ENCODE measurements at regions not wholly inside any gene's neighbourhood (a gene's known extent, or its start where the extent isn't known, plus 50 kb on each side); places are given as distances from the start of the nearest gene placed in this dataset.
A peak's percentile ranks its signal among the peaks of the same experiment; 100 is the strongest.

GRCh38 chr16:17817943-17818342, 347.2 kb upstream of the XYLT1 start:
- DNase-seq: no peak

DNA sequence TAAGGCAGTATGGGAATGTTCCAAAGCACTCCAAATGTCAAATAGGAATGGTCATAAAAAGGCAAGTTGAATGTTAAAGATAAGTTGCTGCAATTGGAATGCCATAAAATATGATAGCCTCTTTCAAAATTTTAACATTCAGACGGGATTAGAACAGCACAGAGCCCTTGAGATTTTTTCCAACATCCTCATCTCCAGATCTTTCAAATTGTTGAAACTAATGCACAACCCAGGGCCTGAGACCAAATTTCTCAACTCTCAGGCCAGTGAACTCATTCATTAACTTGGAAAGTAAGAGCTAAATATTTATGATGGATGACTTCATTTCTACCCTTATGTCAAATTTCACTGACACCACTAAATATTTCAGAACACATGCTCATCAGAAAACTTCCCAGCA, 346.5 kb upstream of the XYLT1 start:
- DNase-seq: no peak

GRCh38 chr16:17812771-17813170, 342.0 kb upstream of the XYLT1 start:
- no peak for DNase-seq

- peak in 1 of 56 donors; percentile 9 for DNase-seq
Observed at GRCh38 chr16:17804857-17805256, 334.1 kb upstream of the XYLT1 start.

GRCh38 chr16:17803625-17804410, 333.1 kb upstream of the XYLT1 start:
- no peak for DNase-seq

DNA sequence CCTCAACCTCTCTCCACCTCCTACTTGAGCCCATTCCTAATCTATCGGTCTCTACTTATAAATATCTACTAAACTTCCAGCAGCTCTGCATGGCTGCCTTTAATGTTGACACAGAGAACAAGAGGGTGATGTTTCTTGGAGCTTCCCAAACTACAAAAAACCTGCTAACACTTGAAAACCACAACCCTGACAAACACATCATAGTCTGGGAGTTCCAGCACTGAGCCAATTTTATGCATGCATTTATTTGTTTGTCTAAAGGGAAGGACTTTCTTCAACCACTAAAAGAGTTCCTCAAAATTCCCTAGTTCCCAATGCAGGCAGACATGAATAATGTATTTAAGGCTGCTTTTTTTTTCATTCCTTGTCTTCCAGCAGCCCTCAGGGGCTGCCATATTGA, 331.8 kb upstream of the XYLT1 start:
- no peak for DNase-seq

DNA sequence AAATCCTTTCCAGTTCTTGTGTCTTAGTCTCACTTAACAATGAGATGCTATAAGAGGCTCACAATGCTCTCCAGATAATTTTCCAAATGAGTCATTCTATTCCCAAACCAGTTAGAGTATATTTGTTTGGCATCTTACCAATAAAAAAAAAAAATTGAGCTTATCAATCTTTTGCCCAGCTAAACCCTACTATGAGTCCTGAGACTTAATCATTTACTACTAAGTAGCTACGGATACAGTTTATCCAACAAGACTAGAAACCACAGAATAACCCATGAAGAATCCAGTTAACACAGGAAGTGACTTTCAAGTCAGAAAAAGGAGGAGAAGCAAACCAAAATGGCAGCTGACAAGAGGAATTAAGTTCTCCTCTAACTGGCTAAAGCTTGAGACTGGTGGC, 330.3 kb upstream of the XYLT1 start:
- DNase-seq: no peak

GRCh38 chr16:17798716-17799115, 328.0 kb upstream of the XYLT1 start:
- DNase-seq: peak in 6 of 56 donors; percentile 1 to 37 (median 16)

DNA sequence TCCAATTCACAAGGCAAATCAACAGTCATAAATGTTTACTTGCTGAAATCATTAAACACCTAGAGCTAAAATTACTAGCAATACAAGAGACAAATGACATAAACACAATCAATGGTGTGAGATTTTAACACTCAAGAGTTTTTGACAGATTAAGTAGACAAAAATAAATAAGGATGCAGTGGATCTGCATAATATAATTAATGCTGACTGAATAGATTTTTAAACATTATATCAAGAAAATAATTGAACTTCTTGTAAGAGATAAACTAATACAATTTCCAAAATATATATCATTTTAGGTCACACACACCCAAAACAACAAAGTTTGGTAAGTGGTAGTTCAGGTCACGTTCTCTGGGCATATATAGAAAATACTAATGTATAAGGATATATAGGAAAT, 322.6 kb upstream of the XYLT1 start:
- DNase-seq: no peak

DNA sequence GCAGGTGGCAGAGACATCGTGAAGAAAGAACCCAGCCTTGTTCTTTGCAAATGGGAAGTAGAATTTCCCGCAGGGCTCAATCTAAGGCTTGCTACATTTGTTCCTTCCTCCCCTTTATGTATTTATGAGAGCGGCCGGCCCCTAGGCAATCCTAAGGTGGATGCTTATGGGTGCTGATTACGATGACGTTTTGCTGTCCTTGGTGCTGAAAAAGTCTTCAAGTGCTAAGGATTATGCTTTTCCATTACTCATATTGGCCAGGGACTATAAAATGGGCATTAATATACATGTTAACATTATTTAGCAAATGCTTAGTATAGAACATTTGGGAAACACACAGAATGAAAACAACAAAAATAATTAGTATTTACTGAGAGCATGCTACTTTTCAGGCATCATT, 313.3 kb upstream of the XYLT1 start:
- DNase-seq: no peak

DNA sequence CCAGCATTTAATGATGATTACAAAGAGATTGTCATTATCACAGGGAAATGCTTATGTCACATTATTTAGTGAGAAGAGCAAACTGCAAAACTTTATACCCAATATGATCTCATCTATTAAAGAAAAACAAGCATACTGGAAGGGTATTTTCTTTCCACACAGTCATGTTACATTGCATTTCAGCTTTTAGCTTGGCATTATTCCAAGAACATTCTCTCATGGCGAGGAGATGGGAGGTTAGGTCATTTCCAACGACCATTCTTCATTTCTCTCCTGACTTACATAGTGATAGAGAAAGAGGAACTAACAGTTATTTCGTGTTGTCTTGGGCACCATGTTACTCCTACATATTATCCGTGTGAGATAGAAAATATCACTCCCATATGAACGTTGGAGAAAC, 309.4 kb upstream of the XYLT1 start:
- no peak for DNase-seq

GRCh38 chr16:17777408-17777863, 306.7 kb upstream of the XYLT1 start:
- no peak for DNase-seq

DNA sequence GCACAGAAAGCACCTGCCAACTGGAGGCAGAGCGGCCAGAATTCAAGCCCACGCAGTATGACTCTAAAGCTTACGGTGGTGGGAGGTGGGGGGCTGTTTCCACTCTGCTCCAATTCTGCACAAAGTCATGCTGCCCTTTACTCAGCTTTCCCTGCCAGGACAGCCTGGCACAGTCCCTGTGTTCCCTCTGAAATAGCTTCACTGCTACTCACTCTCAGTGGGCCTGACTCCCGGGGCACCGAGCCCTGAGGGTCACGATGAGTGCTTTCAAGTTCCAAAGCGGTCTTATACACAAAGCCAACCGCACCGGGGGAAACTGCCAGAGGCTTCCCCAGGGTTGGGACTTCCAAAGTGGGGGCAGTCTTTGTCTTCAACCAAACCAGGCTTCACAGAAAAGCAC, 306.1 kb upstream of the XYLT1 start:
- DNase-seq: peak in 39 of 56 donors; percentile 7 to 81 (median 31)

DNA sequence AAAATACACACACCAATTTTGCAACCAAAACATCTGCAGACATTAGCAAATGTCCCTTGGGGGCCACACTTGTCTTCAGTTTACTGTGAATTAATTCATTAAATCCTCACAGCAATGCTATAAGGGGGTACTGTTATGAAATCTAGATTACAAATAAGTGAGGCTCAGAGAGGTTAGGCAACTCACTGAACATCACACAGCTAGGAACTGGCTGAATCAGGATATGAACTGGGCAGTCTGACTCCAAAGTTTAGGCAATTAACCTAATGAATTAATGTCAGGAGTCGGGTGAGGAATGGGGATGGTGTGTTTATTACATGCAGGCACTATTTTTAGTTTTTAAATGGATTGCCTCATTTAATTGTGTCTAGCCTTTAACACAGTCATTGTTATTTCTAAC, 305.7 kb upstream of the XYLT1 start:
- no peak for DNase-seq

DNA sequence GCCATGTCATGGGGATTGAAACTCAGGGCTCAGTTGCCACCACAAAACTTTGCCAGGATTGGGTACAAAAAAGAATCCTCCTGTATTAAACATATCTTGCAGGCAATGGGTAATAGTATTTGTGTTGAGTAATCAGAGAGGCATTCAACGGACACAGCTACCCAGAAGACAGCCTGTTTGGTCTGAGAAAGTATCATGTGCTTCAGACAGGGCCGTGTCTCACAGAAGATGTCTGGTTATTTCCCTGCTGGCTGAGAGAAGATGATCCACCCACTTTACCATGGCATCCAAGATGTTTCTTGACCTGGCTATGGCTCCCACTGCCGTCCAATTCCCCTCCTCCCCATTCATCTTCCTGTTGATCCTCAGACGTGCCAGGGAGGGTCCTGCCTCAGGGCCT, 304.3 kb upstream of the XYLT1 start:
- DNase-seq: no peak

GRCh38 chr16:17773698-17774101, 302.9 kb upstream of the XYLT1 start:
- DNase-seq: peak in 19 of 56 donors; percentile 1 to 54 (median 14)

DNA sequence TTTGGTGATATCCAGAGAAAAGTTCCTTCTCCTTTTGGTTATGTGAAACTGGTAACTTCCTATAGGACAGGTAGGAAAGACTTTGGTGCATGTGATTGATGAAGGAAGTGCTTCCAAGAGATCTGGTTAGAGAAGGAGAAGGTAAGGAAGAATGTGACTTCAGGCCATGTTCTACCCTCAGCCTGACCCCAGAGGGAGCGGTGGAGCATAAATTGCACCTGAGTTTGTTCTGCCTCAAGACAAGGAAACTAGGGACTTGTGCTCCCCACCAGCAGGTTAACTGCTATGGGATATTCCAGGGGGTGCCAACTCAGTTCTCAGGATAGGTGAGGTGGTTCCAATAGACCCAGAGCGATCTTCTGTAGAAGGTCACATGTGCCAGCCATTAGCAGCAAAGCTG, 299.3 kb upstream of the XYLT1 start:
- DNase-seq: no peak

DNA sequence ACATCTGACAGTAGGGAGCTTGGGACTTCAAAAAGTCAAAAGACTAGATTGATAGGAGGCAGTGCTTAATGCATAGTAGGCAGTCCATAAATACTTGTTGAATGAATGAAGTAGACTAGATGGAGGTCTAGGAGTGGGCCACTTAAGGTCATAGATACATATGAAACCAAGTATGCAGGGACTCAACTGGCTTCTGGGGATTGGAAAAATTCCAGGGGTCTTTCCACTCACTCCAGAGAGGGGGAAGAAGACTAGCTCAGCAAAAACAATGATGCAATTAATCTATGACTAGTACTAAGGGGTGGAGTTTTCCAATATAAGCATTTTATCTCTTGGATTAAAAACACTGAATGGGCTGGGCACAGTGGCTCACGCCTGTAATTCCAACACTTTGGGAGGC, 298.3 kb upstream of the XYLT1 start:
- no peak for DNase-seq

DNA sequence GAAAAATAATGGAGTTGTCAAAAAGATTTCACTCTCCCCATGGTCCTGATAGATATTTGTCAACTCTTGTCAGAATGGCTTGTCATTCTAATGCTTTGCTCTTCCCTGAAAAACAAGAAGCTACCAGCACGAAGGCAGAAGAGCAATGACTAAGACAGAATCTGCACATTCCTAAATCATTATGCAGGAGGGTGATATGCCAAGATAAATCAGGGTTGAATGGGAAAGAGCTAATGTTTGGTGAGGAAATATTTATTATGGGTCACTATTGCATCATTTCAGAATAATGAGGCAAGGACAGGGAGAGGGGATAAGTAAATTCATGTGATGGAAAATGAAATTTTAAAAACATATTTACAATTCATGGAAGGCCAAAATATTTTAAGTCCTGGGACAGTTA, 297.5 kb upstream of the XYLT1 start:
- no peak for DNase-seq

DNA sequence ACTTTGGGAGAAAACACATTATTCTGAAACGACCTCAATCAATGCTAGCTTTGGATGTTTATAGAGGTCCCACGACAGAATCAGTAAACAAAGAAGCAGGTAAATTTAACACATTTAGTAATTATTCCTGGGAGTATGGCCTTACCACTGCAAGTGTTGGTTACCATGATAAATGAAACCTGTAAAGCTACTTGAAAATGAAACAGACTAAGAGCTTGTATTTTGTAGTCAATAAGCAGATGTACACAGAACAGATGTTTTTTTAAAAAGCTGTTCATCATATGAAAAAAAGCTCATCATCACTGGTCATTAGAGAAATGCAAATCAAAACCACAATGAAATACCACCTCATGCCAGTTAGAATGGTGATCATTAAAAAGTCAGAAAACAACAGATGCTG, 295.3 kb upstream of the XYLT1 start:
- DNase-seq: no peak

GRCh38 chr16:17759451-17760390, 289.0 kb upstream of the XYLT1 start:
- peak in 1 of 56 donors; percentile 2 for DNase-seq

- no peak for DNase-seq
Observed at GRCh38 chr16:17757808-17758207, 287.0 kb upstream of the XYLT1 start.
